ENCODE measurements at regions not wholly inside any gene's neighbourhood (a gene's known extent, or its start where the extent isn't known, plus 50 kb on each side); places are given as distances from the start of the nearest gene placed in this dataset.

- ATAC-seq (no peak), DNase-seq (ENCODE audit: extremely low read depth in 1 of 4, low spot score in 3 of 4) (no peak), FAIRE-seq (no peak)
- no peaks in the 10 kb centered on the region for H3K36me3 ChIP-seq (ENCODE audit: control insufficient read depth, insufficient read depth, low read length)
- no peaks in the 10 kb centered on the region for H3K27me3 ChIP-seq (ENCODE audit: control insufficient read depth in 2 of 2, insufficient read depth in 2 of 2, low read length in 2 of 2)
- H4K20me1 ChIP-seq (replicated peaks; ENCODE audit: control insufficient read depth, insufficient read depth, low read length) = no peaks in the 10 kb centered on the region
- no peak overlapping the region for H3K27ac ChIP-seq (ENCODE audit: extremely low read depth, low read depth, low read length)
- in situ Hi-C loops (cut with MboI) = no loop called here
- no peak overlapping the region for H3K4me3 ChIP-seq
- H3K9me1 ChIP-seq (ENCODE audit: control insufficient read depth, insufficient read depth, low read length) = no peaks in the 10 kb centered on the region
- TF ChIP-seq ELF1 (tag; IDR thresholded peaks at IDR 0.05) (peak; percentile 16; the same call in 1 of the 2 replicates), CTCFL (IDR thresholded peaks at IDR 0.05; ENCODE audit: borderline replicate concordance, insufficient read depth, low read depth, low read length, poor library complexity, severe bottlenecking) (no peak)
- no peaks in the 10 kb centered on the region for H3K9me3 ChIP-seq (replicated peaks; ENCODE audit: control insufficient read depth, insufficient read depth, low read depth, low read length)
- no peak overlapping the region for H3K9ac ChIP-seq (ENCODE audit: insufficient read depth in 1 of 2, low read depth in 2 of 2, low read length in 2 of 2)
- WGBS (ENCODE audit: insufficient coverage, low coverage, missing lambda C conversion rate) = 28% methylated on average over 2 of the region's 2 CpGs
- no peak overlapping the region for H3K4me2 ChIP-seq (ENCODE audit: insufficient read depth, low read length)
- ChIA-PET POLR2A (interaction anchor here (0.7 kb wide), 1 partner anchor 633 kb away, joined by 4 read pairs; no protein-coding TSS in a partner anchor), CTCF (ENCODE audit: low intra/inter-chr PET ratio) (no interaction called here)
- no TSS peak for BruUV-seq (replicated peaks)
- intact Hi-C loops (cut with micrococcal nuclease) = no loop called here
- peaks cover 19 to 32% of the 10 kb centered on the region in 2 experiments for H3K4me1 ChIP-seq (replicated peaks in 1 of 2; ENCODE audit: control insufficient read depth in 2 of 2, insufficient read depth in 2 of 2, low read length in 2 of 2)
- no peaks in the 10 kb centered on the region for H3K79me2 ChIP-seq (ENCODE audit: control insufficient read depth, insufficient read depth, low read length)
- H2AFZ ChIP-seq (ENCODE audit: low read depth, low read length) = peak overlapping the region; percentile 46
Measured at GRCh38 chr4:54540931-54541330, 116.8 kb upstream of the KIT start.
